ENCODE measurements at regions not wholly inside any gene's neighbourhood (a gene's known extent, or its start where the extent isn't known, plus 50 kb on each side); places are given as distances from the start of the nearest gene placed in this dataset.

GRCh38 chr3:67863869-67864268 is 209.5 kb upstream of the SUCLG2 start:
- no peak for DNase-seq

- DNase-seq, result no peak
Observed at GRCh38 chr3:67860429-67860828, 206.0 kb upstream of the SUCLG2 start.

DNA sequence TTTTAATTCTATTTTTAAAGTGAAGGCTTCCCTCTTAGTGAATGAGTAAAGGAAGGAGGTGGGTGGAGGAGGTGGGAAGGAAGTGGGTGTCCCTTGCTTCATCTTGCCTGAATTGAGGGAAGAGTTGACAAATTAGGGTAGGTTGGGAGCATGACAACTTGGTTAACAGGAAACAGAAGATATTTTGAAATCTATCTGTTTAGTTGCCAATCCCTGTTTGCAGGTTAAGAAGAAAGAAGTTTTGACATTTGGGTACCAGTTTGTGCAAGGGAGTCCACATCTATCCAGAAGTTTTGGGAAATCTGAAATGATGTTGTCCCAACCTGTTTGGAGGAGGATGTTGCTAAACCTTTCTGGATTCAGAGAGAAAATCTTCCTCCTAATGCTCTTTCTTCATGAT is 204.1 kb upstream of the SUCLG2 start:
- DNase-seq, result no peak

GRCh38 chr3:67856718-67857117 is 202.3 kb upstream of the SUCLG2 start:
- DNase-seq, result no peak

GRCh38 chr3:67854663-67855062 is 200.3 kb upstream of the SUCLG2 start:
- no peak for DNase-seq

DNA sequence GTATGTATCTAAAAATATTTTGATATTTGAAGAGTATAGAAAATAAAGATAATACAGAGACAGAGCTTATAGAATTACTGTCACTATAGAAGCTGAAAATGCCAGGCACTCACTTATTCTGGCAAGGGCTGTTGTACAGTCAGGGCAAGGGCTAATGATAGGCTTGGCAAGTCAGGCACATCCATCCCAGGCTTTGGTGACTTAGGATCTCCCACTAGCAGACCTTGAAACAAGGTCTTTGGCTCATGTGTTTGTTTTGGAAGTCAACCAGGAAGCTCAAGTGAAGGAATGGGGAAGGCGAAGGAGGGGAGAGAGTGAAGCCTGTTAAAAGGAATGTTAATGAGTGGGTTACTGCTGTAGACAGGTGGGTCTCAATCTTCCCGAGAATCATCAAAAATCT is 199.1 kb upstream of the SUCLG2 start:
- DNase-seq, result no peak

DNA sequence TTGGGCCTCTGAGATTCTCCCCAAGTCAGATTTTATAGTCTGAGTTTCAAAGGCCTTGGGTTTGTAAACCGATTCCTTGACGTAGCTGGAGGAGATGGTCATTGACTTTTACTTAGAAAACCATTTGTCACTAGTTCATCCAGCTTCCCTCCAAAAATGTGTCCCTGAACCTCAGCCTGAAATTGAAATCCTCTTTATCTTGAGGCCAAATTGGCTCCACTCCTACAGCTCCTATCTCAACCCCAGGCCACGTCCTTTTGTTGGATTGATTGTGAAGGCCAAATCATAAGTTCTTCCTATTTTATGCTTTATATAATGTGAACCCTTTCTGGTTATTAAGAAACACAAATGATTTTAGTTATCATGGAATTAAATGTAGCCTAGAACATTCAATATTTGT is 193.9 kb upstream of the SUCLG2 start:
- no peak for DNase-seq

- DNase-seq, result no peak
Observed at GRCh38 chr3:67846166-67846565, 191.8 kb upstream of the SUCLG2 start.

DNA sequence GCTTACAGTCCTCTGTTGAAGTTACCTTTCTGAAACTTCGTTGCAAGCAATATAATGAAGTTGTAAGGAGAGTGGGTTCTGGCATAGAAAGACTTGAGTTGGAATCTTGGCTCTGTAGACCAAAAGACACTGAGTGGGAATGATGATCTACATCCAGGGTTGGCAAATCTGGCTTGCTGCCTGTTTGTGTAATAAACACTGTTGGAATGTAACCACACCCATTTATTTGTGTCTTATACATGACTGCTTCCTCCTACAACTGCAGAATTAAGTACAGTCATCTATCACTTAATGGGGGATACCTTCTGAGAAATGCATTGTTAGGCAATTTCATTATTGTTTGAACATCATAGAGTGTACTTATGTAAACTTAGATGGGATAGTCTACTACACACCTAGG is 178.4 kb upstream of the SUCLG2 start:
- DNase-seq, result no peak

DNA sequence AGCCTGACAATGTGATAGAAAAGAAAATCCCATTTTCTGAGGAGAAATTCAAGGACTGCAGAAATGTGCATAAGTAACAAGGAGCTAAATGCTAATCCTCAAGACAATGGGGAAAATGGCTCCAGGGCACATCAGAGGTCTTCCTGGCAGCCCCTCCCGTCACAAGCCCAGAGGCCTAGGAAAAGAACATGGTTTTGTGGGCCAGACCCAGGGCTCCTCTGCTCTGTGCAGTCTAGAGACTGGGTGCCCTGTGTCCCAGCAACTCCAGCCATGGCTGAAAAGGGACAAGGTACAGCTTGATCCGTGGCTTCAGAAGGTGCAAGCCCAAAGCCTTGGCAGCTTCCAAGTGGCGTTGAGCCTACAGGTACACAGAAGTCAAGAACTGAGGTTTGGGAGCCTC is 176.8 kb upstream of the SUCLG2 start:
- DNase-seq, result no peak

DNA sequence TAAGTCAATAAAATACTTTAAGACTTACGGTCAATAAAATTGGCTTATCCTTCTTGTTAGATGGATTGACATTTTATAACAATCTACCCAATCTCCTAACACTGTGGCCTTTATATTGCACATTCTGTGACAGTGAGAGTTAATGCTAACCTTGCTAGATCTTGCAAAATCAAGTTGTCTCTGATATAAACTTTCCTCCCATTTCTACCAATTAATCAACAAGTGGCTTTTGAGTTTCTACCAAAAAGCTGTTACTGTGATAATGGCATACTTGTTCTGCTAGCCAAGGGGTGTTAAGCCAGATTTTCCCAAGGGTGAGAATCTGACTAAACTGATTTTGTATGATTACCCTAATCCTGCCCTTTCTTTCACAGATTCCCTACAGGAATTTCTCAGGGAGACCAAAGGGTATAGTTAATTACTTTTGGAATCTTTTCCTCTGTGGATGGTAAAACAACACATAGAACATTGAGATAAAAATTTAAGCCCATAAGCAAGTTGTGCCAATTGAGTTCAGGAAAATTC is 174.1 kb upstream of the SUCLG2 start:
- DNase-seq, result no peak

- DNase-seq, result no peak
Observed at GRCh38 chr3:67821135-67821534, 166.7 kb upstream of the SUCLG2 start.

DNA sequence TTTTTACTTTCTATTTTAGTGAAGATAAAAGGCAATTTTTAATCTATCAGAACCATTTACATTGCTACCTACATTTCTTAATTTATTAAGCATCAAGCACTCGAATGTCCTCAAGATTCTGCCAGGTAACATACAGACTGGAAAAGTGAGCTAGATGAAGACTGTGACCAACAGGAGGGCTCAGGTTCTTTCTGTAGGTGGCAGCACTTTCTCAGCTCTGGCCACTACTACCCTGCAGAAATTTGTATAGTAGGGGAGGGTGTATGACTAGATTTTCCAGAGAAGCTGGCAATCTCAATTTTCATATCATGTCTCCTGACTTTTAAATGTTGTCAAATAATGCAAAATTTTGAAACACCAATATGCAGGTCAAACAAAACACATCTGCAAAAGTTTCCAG is 165.0 kb upstream of the SUCLG2 start:
- no peak for DNase-seq

- no peak for DNase-seq
Observed at GRCh38 chr3:67809370-67809935, 155.0 kb upstream of the SUCLG2 start.

DNA sequence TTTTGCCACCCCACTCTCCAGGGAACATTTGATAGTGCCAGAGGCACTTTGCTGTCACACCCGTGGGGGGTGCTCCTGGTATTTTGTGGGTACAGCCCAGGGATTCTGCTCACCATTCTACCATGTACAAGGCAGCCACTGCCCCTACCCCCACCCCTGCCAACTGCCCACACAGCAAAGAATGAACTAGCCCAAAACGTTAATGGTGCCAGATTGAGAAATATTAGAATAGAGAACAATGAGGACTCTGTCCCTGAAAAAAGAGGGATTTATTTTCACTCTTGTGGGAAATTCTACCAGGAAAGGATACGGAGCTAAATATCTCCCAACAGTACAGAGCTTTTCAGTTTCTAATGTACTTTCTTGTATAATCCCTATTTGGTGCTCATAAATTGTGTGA is 154.5 kb upstream of the SUCLG2 start:
- DNase-seq, result no peak

- DNase-seq, result no peak
Observed at GRCh38 chr3:67804578-67804977, 150.2 kb upstream of the SUCLG2 start.

- no peak for DNase-seq
Observed at GRCh38 chr3:67804089-67804488, 149.7 kb upstream of the SUCLG2 start.

- no peak for DNase-seq
Observed at GRCh38 chr3:67798412-67798811, 144.0 kb upstream of the SUCLG2 start.

- DNase-seq, result no peak
Observed at GRCh38 chr3:67791620-67792019, 137.2 kb upstream of the SUCLG2 start.

DNA sequence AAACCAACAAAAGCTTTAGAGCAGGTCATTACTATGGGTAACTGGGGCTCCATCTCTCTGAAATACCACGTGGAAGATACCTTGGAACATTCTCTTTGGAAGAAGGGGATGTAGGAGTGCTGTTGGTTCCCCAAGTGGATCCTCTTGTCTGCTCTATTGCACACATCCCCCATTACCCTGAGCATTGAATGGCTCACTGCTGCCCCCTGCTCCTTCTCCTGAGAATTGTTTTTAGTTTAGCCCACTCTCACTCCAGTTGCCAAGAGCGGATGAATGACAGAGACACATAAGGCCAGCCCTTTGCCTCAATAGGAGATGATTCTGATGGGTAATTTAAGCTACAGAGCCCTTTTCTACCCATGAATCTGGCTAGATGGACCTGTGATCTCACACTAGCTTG is 135.6 kb upstream of the SUCLG2 start:
- no peak for DNase-seq

DNA sequence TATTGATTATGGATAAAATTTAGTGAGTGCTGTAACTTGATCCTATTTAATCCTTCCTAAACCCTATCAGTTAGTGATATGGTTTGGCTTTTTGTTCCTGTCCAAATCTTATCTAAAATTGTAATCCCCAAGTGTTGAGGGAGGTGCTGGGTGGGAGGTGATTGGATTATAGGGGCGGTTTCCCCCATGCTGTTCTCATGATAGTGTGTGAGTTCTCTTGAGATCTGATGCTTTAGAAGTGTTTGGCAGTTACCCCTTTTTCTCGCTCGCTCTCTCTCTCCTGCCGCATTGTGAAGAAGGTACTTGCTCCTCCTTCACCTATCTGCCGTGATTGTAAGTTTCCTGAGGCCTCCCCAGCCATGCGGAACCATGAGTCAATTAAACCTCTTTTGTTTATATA is 134.0 kb upstream of the SUCLG2 start:
- no peak for DNase-seq

DNA sequence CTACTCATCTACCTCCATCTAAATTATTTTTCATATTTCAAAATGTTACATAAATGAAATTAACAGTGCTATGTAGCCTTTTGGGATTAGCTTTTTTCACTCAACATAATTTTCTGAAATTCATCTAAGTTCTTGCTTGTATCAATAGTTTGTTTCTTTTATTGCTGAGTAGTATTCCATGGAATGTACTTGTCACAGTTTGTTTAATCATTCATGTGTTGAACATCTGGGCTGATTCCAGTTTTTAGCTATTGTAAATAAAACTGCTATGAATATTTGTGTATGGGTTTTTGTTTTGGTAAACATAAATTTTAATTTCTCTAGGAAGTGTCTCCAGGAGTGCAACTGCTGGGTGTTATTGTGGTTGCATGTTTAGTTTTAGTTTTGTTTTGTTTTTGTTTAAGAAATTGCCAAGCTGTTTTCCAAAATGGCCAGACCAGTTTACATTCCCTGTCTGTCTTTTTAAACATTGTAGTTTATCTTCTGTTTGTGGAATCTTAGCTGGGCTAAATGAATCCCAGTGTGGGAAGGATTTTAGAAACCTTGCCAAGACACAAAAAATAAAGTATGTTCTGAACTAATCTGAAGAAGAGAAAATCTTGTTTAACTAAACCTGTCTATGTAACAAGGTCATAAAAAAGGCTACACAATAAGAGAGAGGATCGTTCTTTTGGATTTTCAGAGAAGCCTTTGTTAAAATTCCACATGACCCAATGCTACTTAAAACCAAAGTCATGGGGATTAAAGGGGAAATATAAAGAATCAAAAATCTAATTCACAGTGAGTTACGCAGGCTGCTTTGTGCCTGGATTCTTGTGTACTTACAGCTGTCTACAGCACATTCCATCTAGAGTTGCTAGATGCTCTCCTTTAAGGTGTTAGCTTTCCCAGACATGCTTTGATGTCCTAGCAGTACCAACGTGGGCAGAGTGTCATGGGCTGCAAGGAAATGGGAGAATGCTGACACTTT is 129.2 kb upstream of the SUCLG2 start:
- no peak for DNase-seq

- DNase-seq, result no peak
Observed at GRCh38 chr3:67781871-67782270, 127.5 kb upstream of the SUCLG2 start.

GRCh38 chr3:67781218-67781617 is 126.8 kb upstream of the SUCLG2 start:
- DNase-seq, result no peak

Measured in NCI-H1930 (cell line).